Endothelial cell of umbilical vein (primary cell): ENCODE measurements at regions not wholly inside any gene's neighbourhood (a gene's known extent, or its start where the extent isn't known, plus 50 kb on each side); places are given as distances from the start of the nearest gene placed in this dataset.

Experiments used
- BruUV-seq: library from RNA; stranded (reverse); fragments of 400-500 nt; replicated peaks from 2 replicates; lab custom pipeline; 2021; lab: Mats Ljungman, UMichigan
- CTCF ChIA-PET: fragments of 300-600, 350-600 bp; sonication (Branson Sonifier 250); formaldehyde crosslinking; loops from one replicate; lab custom pipeline; 2021; ENCODE audit warnings: antibody characterized with exemption, inconsistent platforms; lab: Charles Lee
- POLR2A ChIA-PET: fragments of 300-600, 350-600 bp; sonication (Branson Sonifier 250); formaldehyde crosslinking; loops from one replicate; lab custom pipeline; 2021; ENCODE audit warnings: antibody characterized with exemption, inconsistent platforms; lab: Charles Lee
- DNase-seq: peaks from one replicate; pipeline ENCODE4 v3.0.0-alpha.2; 2011; ENCODE audit warnings: low read depth, low spot score
- FAIRE-seq: peaks from 2 replicates; lab custom pipeline; 2011; peaks lifted over from hg19 to GRCh38; lab: Jason Lieb, UNC
- H2AFZ ChIP-seq: 2 replicates; pipeline ENCODE4 v1.6.0; 2012; ENCODE audit warnings: low read depth, low read length, control low read depth, inconsistent platforms
- H3K27ac ChIP-seq: 2 replicates; pipeline ENCODE4 v1.5.1; 2011; ENCODE audit warnings: low read depth, mild to moderate bottlenecking, control low read depth, low read length, moderate library complexity; ENCODE audit not compliant: insufficient read depth
- H3K27me3 ChIP-seq, 2 experiments: 2 replicates each; pipeline versions ENCODE4 v1.6.0 to v1.6.1; 2011; ENCODE audit warnings: low read length in 2 of 2, mixed read lengths in 1 of 2; ENCODE audit not compliant: control insufficient read depth in 2 of 2, insufficient read depth in 2 of 2
- H3K36me3 ChIP-seq, 2 experiments: 2 replicates in 1 of 2; 3 replicates in 1 of 2; pipeline ENCODE4 v1.5.1; 2011; ENCODE audit warnings: low read length in 2 of 2, mild to moderate bottlenecking in 1 of 2, moderate library complexity in 1 of 2; ENCODE audit not compliant: control insufficient read depth in 2 of 2, insufficient read depth in 2 of 2; ENCODE audit errors: extremely low read depth in 1 of 2
- H3K4me1 ChIP-seq: 3 replicates; pipeline ENCODE4 v1.5.1; 2011; ENCODE audit warnings: mild to moderate bottlenecking, low read length; ENCODE audit not compliant: control insufficient read depth, insufficient read depth; ENCODE audit errors: extremely low read depth
- H3K4me2 ChIP-seq: 2 replicates; pipeline ENCODE4 v1.6.1; 2011; ENCODE audit warnings: low read length, control low read depth, mixed read lengths; ENCODE audit not compliant: insufficient read depth
- H3K4me3 ChIP-seq, 3 experiments: fragments of 200-600 bp in 1 of 3; sonication (generic), shearing (Covaris generic) in 1 of 3; replicated peaks in 1 of 3; 2 replicates each; pipeline ENCODE4 v1.5.1; 2011 to 2016; ENCODE audit warnings: control low read depth in 3 of 3, low read length in 3 of 3, mild to moderate bottlenecking in 2 of 3, inconsistent platforms in 1 of 3, low read depth in 1 of 3, moderate library complexity in 1 of 3; ENCODE audit not compliant: insufficient read depth in 1 of 3
- H3K79me2 ChIP-seq: 2 replicates; pipeline ENCODE4 v1.6.0; 2012; ENCODE audit warnings: low read length, inconsistent platforms; ENCODE audit not compliant: control insufficient read depth, insufficient read depth
- H3K9ac ChIP-seq: replicated peaks from 2 replicates; pipeline ENCODE3; 2011; ENCODE audit warnings: low read length, control low read depth; ENCODE audit not compliant: insufficient read depth; ENCODE audit errors: extremely low read depth
- H3K9me1 ChIP-seq: replicated peaks from 3 replicates; pipeline ENCODE4 v1.6.0; 2011; ENCODE audit warnings: mild to moderate bottlenecking, low read length; ENCODE audit not compliant: control insufficient read depth, insufficient read depth; ENCODE audit errors: extremely low read depth
- H3K9me3 ChIP-seq: replicated peaks from 2 replicates; pipeline ENCODE4 v1.5.1; 2012; ENCODE audit warnings: low read length, inconsistent platforms; ENCODE audit not compliant: control insufficient read depth, insufficient read depth
- H4K20me1 ChIP-seq: replicated peaks from 2 replicates; pipeline ENCODE3; 2011; ENCODE audit warnings: mild to moderate bottlenecking, low read length; ENCODE audit not compliant: control insufficient read depth, insufficient read depth; ENCODE audit errors: extremely low read depth
- EZH2 ChIP-seq: IDR thresholded peaks from 2 replicates; pipeline ENCODE4 v1.6.1; 2012; ENCODE audit warnings: borderline replicate concordance, low read depth, mild to moderate bottlenecking, moderate library complexity, low read length, inconsistent platforms; ENCODE audit not compliant: severe bottlenecking
- FOS ChIP-seq: IDR thresholded peaks from 2 replicates; pipeline ENCODE4 v1.6.1; 2011; ENCODE audit warnings: mild to moderate bottlenecking, low read length, moderate library complexity, borderline replicate concordance; ENCODE audit not compliant: insufficient read depth
- GATA2 ChIP-seq: IDR thresholded peaks from 2 replicates; pipeline ENCODE4 v1.7.0; 2011; ENCODE audit warnings: low read depth, mild to moderate bottlenecking, moderate library complexity, mixed read lengths, low read length; ENCODE audit not compliant: insufficient read length, insufficient read depth
- JUN ChIP-seq: IDR thresholded peaks from 2 replicates; pipeline ENCODE4 v1.6.1; 2011; ENCODE audit warnings: borderline replicate concordance, low read depth; ENCODE audit not compliant: insufficient read length, insufficient read depth
- MYC ChIP-seq: IDR thresholded peaks from one replicate; pipeline ENCODE4 v1.6.1; 2011; ENCODE audit warnings: mild to moderate bottlenecking, low read depth, low read length
- POLR2A ChIP-seq: IDR thresholded peaks from 2 replicates; pipeline ENCODE4 v1.6.1; 2012; ENCODE audit warnings: low read depth, mild to moderate bottlenecking, control low read depth, low read length
- POLR2AphosphoS5 ChIP-seq: IDR thresholded peaks from 2 replicates; pipeline ENCODE4 v1.6.1; 2012; ENCODE audit warnings: low read depth, mild to moderate bottlenecking, control low read depth, low read length, moderate library complexity; ENCODE audit not compliant: insufficient read depth
- dilution Hi-C: fragments of 300-500 bp; cut with MboI; formaldehyde crosslinking; loops from one replicate; pipeline ENCODE4 v1.15.0; 2019; ENCODE audit warnings: low sequenced_read_pairs; ENCODE audit not compliant: extremely low pct_ligation_motif_present
- intact Hi-C: fragments of 100-400 bp; cut with micrococcal nuclease; formaldehyde crosslinking; loops from one replicate; pipeline ENCODE4 v1.10.0; 2022
- TF ChIP-seq, protein P1 (sequence below): IDR thresholded peaks from 2 replicates; pipeline ENCODE4 v1.6.1; 2011; ENCODE audit not compliant: insufficient read depth, insufficient read length
- TF ChIP-seq, protein P2 (sequence below), 2 donors: IDR thresholded peaks; 1 replicate in 1 of 2; 2 replicates in 1 of 2; pipeline ENCODE4 v1.5.1; 2011; ENCODE audit warnings: low read length in 2 of 2, mild to moderate bottlenecking in 2 of 2, moderate library complexity in 2 of 2, control low read depth in 1 of 2, inconsistent platforms in 1 of 2, low read depth in 1 of 2; ENCODE audit not compliant: insufficient read depth in 1 of 2; ENCODE audit errors: extremely low read depth in 1 of 2

DNA sequence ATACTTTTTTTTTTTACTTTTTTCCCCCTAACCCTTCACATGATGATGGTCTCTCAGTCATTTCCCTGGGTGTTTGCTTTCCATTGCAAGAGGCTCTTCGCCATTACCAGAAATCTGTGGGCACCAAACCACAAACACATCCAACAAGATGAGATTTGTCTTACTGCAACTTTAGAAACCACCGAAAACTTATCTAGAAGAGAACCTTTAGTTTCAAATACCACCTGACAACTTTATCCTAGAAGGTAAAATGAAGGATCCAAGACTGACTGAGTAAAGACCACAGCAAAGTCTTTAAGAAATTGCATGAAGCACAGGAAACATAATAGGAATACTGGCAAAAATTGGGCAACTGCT lies 363.3 kb upstream of the MBL2 start:
- DNase-seq = no peak
- Histone ChIP-seq H3K4me2 (no peak overlapping the region), H3K36me3 (no peaks in the 10 kb centered on the region), H3K27ac (no peak overlapping the region), H2AFZ (no peak overlapping the region), H4K20me1 (no peaks in the 10 kb centered on the region), H3K9me1 (no peaks in the 10 kb centered on the region), H3K27me3 (peaks cover 7 to 17% of the 10 kb centered on the region in 2 experiments), H3K9me3 (no peaks in the 10 kb centered on the region), H3K9ac (no peak overlapping the region), H3K4me3 (no peak overlapping the region), H3K79me2 (no peaks in the 10 kb centered on the region), H3K4me1 (peaks cover 17% of the 10 kb centered on the region)
- TF ChIP-seq, protein P1, sequence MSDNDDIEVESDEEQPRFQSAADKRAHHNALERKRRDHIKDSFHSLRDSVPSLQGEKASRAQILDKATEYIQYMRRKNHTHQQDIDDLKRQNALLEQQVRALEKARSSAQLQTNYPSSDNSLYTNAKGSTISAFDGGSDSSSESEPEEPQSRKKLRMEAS = no peak
- TF ChIP-seq POLR2A = no peak
- TF ChIP-seq MYC = no peak
- TF ChIP-seq, protein P2, sequence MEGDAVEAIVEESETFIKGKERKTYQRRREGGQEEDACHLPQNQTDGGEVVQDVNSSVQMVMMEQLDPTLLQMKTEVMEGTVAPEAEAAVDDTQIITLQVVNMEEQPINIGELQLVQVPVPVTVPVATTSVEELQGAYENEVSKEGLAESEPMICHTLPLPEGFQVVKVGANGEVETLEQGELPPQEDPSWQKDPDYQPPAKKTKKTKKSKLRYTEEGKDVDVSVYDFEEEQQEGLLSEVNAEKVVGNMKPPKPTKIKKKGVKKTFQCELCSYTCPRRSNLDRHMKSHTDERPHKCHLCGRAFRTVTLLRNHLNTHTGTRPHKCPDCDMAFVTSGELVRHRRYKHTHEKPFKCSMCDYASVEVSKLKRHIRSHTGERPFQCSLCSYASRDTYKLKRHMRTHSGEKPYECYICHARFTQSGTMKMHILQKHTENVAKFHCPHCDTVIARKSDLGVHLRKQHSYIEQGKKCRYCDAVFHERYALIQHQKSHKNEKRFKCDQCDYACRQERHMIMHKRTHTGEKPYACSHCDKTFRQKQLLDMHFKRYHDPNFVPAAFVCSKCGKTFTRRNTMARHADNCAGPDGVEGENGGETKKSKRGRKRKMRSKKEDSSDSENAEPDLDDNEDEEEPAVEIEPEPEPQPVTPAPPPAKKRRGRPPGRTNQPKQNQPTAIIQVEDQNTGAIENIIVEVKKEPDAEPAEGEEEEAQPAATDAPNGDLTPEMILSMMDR (IDR thresholded peaks at IDR 0.05; ENCODE audit: extremely low read depth in 1 of 2, insufficient read depth in 1 of 2, low read depth in 1 of 2, low read length in 2 of 2) = no peak
- BruUV-seq = no TSS peak
- ChIA-PET POLR2A (no interaction called here), CTCF (no interaction called here)
- dilution Hi-C loops = no loop called here
- FAIRE-seq = no peak
- intact Hi-C loops = loop anchor here (10.0 kb wide), 2 partner anchors 269 to 439 kb away; no protein-coding TSS in a partner anchor

DNA sequence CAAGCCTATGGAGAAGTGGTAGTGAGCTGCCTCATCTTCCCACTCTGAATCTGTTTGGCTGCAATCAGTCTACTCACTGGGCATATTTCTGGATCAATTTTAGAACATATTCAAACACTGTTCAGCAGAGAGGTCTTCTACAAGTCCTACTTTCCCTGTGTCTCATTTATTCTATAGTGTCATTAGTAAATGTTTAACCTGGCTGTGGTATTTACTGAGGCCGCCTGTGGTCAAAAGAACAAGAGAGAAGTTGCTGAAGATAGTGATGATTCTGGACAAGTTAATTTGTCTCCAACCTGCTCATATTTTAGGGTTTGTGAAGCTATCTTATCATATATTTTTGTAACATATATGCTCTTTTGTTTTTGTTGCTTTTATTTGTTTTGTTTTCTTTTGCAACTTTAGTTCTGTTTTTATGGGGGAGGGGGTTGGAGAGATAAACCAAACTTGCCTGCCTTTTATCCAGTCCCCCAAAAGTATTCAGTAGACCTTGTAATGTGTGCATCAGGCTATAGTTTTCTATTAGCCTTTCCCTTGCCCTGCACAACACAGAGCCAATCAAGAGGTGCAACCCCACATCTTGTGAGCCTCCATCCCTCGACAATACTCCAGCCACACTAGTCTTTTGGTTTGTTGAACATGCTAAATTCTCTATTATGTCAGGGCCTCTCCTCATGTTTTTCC lies 362.8 kb upstream of the MBL2 start:
- dilution Hi-C loops = no loop called here
- Histone ChIP-seq H3K4me1 (peaks cover 17% of the 10 kb centered on the region), H3K36me3 (no peaks in the 10 kb centered on the region), H3K79me2 (no peaks in the 10 kb centered on the region), H3K27me3 (peaks cover 10 to 21% of the 10 kb centered on the region in 2 experiments), H3K4me2 (no peak overlapping the region), H2AFZ (no peak overlapping the region), H3K9ac (no peak overlapping the region), H4K20me1 (no peaks in the 10 kb centered on the region), H3K9me1 (no peaks in the 10 kb centered on the region), H3K9me3 (no peaks in the 10 kb centered on the region), H3K27ac (no peak overlapping the region), H3K4me3 (no peak overlapping the region)
- FAIRE-seq = no peak
- intact Hi-C loops = loop anchor here (10.0 kb wide), 2 partner anchors 269 to 439 kb away; no protein-coding TSS in a partner anchor
- ChIA-PET POLR2A (no interaction called here), CTCF (no interaction called here)
- BruUV-seq = no TSS peak
- no peak for DNase-seq
- no peak for TF ChIP-seq GATA2
- no peak for TF ChIP-seq EZH2
- no peak for TF ChIP-seq JUN
- no peak for TF ChIP-seq MYC
- no peak for TF ChIP-seq POLR2A
- TF ChIP-seq, protein P1 = no peak
- TF ChIP-seq, protein P2 (IDR thresholded peaks at IDR 0.05; ENCODE audit: extremely low read depth in 1 of 2, insufficient read depth in 1 of 2, low read depth in 1 of 2, low read length in 2 of 2) = no peak
- no peak for TF ChIP-seq FOS
- no peak for TF ChIP-seq POLR2AphosphoS5
